Naive thymus-derived CD4-positive, alpha-beta T cell (primary cell): ENCODE measurements at regions not wholly inside any gene's neighbourhood (a gene's known extent, or its start where the extent isn't known, plus 50 kb on each side); places are given as distances from the start of the nearest gene placed in this dataset.

ENCODE experiments used
- ATAC-seq: fragments of 150-1000 bp; cut with Tn5 transposase; 2 replicates; pipeline ENCODE4 v1.10.0; 2021; ENCODE audit warnings: mild to moderate bottlenecking, moderate library complexity
- CTCF ChIA-PET: fragments of 350-600 bp; sonication (Branson Sonifier 250); formaldehyde crosslinking; loops from one replicate; lab custom pipeline; 2021; ENCODE audit warnings: antibody characterized with exemption; lab: Charles Lee
- POLR2A ChIA-PET: fragments of 350-600 bp; sonication (Branson Sonifier 250); formaldehyde crosslinking; loops from one replicate; lab custom pipeline; 2021; ENCODE audit warnings: antibody characterized with exemption, inconsistent platforms; lab: Charles Lee
- DNase-seq, 9 donors: peaks; one replicate each; pipeline versions ENCODE4 v3.0.0 to v3.0.0-alpha.2; 2020 to 2022; ENCODE audit warnings: mixed read lengths in 1 of 9
- H3K27ac ChIP-seq: one replicate; pipeline ENCODE4 v1.7.0; 2013; ENCODE audit warnings: mild to moderate bottlenecking, low read depth, low read length, moderate library complexity
- H3K27me3 ChIP-seq, 2 donors: one replicate each; pipeline ENCODE4 v1.7.0; 2013; ENCODE audit warnings: low read length in 2 of 2, mild to moderate bottlenecking in 2 of 2, moderate library complexity in 2 of 2; ENCODE audit not compliant: control insufficient read depth in 2 of 2, insufficient read depth in 2 of 2
- H3K36me3 ChIP-seq, 3 experiments: 1 replicate in 2 of 3; 2 replicates in 1 of 3; pipeline ENCODE4 v1.7.0; 2013; ENCODE audit warnings: low read length in 3 of 3, mild to moderate bottlenecking in 3 of 3, moderate library complexity in 1 of 3; ENCODE audit not compliant: insufficient read depth in 3 of 3, control insufficient read depth in 2 of 3
- H3K4me1 ChIP-seq, 2 donors: one replicate each; pipeline ENCODE4 v1.7.0; 2013; ENCODE audit warnings: low read length in 2 of 2, mild to moderate bottlenecking in 2 of 2, moderate library complexity in 1 of 2; ENCODE audit not compliant: control insufficient read depth in 2 of 2, insufficient read depth in 2 of 2
- H3K4me3 ChIP-seq: 2 replicates; pipeline ENCODE4 v1.7.0; 2013; ENCODE audit warnings: mild to moderate bottlenecking, low read length
- H3K9me3 ChIP-seq, 3 experiments: 1 replicate in 2 of 3; 2 replicates in 1 of 3; pipeline ENCODE4 v1.7.0; 2013; ENCODE audit warnings: low read length in 3 of 3; ENCODE audit not compliant: control insufficient read depth in 2 of 3
- H3K27ac Mint-ChIP-seq, 9 donors: one replicate each; pipeline ENCODE4 v1.8.0; 2020 to 2022; ENCODE audit warnings: mixed read lengths in 9 of 9, mild to moderate bottlenecking in 8 of 9, moderate library complexity in 5 of 9, inconsistent platforms in 2 of 9
- H3K27me3 Mint-ChIP-seq, 5 donors: one replicate each; pipeline ENCODE4 v1.8.0; 2021 to 2022; ENCODE audit warnings: mixed read lengths in 5 of 5, mild to moderate bottlenecking in 1 of 5
- H3K36me3 Mint-ChIP-seq, 5 donors: one replicate each; pipeline ENCODE4 v1.8.0; 2020 to 2022; ENCODE audit warnings: mixed read lengths in 5 of 5, mild to moderate bottlenecking in 3 of 5, inconsistent platforms in 1 of 5
- H3K4me1 Mint-ChIP-seq, 7 donors: one replicate each; pipeline ENCODE4 v1.8.0; 2020 to 2022; ENCODE audit warnings: mixed read lengths in 7 of 7, mild to moderate bottlenecking in 3 of 7, inconsistent platforms in 1 of 7
- H3K4me3 Mint-ChIP-seq, 10 donors: one replicate each; pipeline ENCODE4 v1.8.0; 2020 to 2022; ENCODE audit warnings: mild to moderate bottlenecking in 10 of 10, mixed read lengths in 10 of 10, moderate library complexity in 6 of 10, inconsistent platforms in 2 of 10
- H3K9me3 Mint-ChIP-seq, 11 donors: one replicate each; pipeline ENCODE4 v1.8.0; 2020 to 2022; ENCODE audit warnings: mixed read lengths in 11 of 11, mild to moderate bottlenecking in 4 of 11, inconsistent platforms in 1 of 11, moderate library complexity in 1 of 11
- intact Hi-C, 2 donors: fragments of 100-400 bp; cut with micrococcal nuclease; formaldehyde crosslinking; loops; one replicate each; pipeline ENCODE4 v1.15.1; 2023

- intact Hi-C loops: no loop called here
- ChIA-PET CTCF (no interaction called here), POLR2A (no interaction called here)
- no peak overlapping the region for H3K4me3 ChIP-seq
- no peak overlapping the region for H3K27ac ChIP-seq
- no peaks in the 10 kb centered on the region for H3K36me3 Mint-ChIP-seq
- no peak overlapping the region for H3K4me3 Mint-ChIP-seq
- peaks cover 0 to 12% (median 0%) of the 10 kb centered on the region in 11 donors for H3K9me3 Mint-ChIP-seq
- H3K4me1 Mint-ChIP-seq: peaks cover 0 to 2% (median 0%) of the 10 kb centered on the region in 7 donors
- no peak overlapping the region for H3K27ac Mint-ChIP-seq
- no peak for DNase-seq
- H3K9me3 ChIP-seq: no peaks in the 10 kb centered on the region
- H3K27me3 ChIP-seq: no peaks in the 10 kb centered on the region
- ATAC-seq: no peak
- H3K27me3 Mint-ChIP-seq: peaks cover 0 to 2% (median 0%) of the 10 kb centered on the region in 5 donors
- H3K36me3 ChIP-seq: no peaks in the 10 kb centered on the region
- no peaks in the 10 kb centered on the region for H3K4me1 ChIP-seq
Observed at GRCh38 chr11:109752212-109752825, 330.3 kb downstream of the C11orf87 start.

- Mint-ChIP-seq H3K4me3 (no peak overlapping the region), H3K27ac (no peak overlapping the region), H3K4me1 (peaks cover 0 to under 1% (median 0%) of the 10 kb centered on the region in 7 donors), H3K9me3 (peaks cover 0 to 13% (median 5%) of the 10 kb centered on the region in 11 donors), H3K27me3 (peaks cover 0 to 5% (median 0%) of the 10 kb centered on the region in 5 donors), H3K36me3 (no peaks in the 10 kb centered on the region)
- Histone ChIP-seq H3K4me1 (no peaks in the 10 kb centered on the region), H3K9me3 (no peaks in the 10 kb centered on the region), H3K36me3 (no peaks in the 10 kb centered on the region), H3K4me3 (no peak overlapping the region), H3K27ac (no peak overlapping the region), H3K27me3 (no peaks in the 10 kb centered on the region)
- DNase-seq: no peak
- intact Hi-C loops: no loop called here
- POLR2A ChIA-PET: no interaction called here
- ATAC-seq: no peak
- CTCF ChIA-PET: no interaction called here
Observed at GRCh38 chr11:109756521-109756920, 334.5 kb downstream of the C11orf87 start.

DNA sequence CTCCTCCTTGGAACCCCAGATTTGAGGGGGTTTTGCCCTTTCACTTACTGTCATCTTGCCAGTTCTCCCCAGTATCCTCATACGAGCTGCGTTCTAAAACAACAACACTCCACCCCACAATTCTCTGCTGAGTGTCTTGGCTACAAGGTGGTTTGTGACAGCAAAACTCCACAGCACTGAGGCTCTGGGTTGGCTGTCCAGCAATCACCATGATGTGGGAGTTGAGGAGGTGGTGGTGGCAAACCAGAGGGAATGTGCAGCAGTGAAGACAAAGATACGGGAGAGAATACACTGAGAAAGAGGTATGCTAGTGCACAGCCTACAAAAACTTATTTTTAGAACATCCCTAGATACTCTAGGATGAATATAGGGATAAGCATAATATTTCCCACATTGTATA lies 335.0 kb downstream of the C11orf87 start:
- H3K4me1 ChIP-seq: no peaks in the 10 kb centered on the region
- no peaks in the 10 kb centered on the region for H3K9me3 ChIP-seq
- H3K4me3 ChIP-seq: no peak overlapping the region
- H3K4me3 Mint-ChIP-seq: no peak overlapping the region
- peaks cover 0 to 5% (median 0%) of the 10 kb centered on the region in 5 donors for H3K27me3 Mint-ChIP-seq
- CTCF ChIA-PET: no interaction called here
- H3K36me3 Mint-ChIP-seq: no peaks in the 10 kb centered on the region
- no peaks in the 10 kb centered on the region for H3K4me1 Mint-ChIP-seq
- no peak overlapping the region for H3K27ac Mint-ChIP-seq
- no peaks in the 10 kb centered on the region for H3K27me3 ChIP-seq
- POLR2A ChIA-PET: no interaction called here
- H3K27ac ChIP-seq: no peak overlapping the region
- H3K36me3 ChIP-seq: no peaks in the 10 kb centered on the region
- intact Hi-C loops: no loop called here
- ATAC-seq: no peak
- peaks cover 0 to 13% (median 5%) of the 10 kb centered on the region in 11 donors for H3K9me3 Mint-ChIP-seq
- DNase-seq: no peak

DNA sequence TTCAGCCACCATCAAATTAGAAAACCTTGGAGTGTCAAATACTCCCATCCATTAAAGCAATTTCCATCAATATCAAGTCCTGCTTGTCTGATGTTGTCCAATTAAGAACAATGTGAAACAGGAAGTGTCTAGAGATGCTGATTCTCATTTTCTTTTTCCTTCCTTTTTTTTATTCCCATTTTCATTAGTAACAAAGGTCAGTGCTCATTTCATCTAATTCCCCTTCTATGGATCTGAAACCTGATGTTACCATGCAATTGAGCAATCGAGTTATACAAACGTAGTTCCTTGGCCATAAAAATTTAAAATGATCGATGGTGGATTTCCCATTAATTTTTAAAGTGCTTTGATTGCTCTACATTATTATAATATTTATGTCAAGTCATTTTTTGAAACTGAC lies 330.6 kb upstream of the ZC3H12C start:
- H3K27me3 ChIP-seq: no peaks in the 10 kb centered on the region
- H3K4me1 ChIP-seq: no peaks in the 10 kb centered on the region
- H3K4me1 Mint-ChIP-seq: no peaks in the 10 kb centered on the region
- no peaks in the 10 kb centered on the region for H3K36me3 Mint-ChIP-seq
- ChIA-PET CTCF (no interaction called here), POLR2A (no interaction called here)
- no peaks in the 10 kb centered on the region for H3K9me3 ChIP-seq
- H3K4me3 ChIP-seq: no peak overlapping the region
- peaks cover 0 to 8% (median 1%) of the 10 kb centered on the region in 5 donors for H3K27me3 Mint-ChIP-seq
- peaks cover 0 to 10% (median 5%) of the 10 kb centered on the region in 11 donors for H3K9me3 Mint-ChIP-seq
- no peak overlapping the region for H3K27ac Mint-ChIP-seq
- no peak overlapping the region for H3K27ac ChIP-seq
- ATAC-seq (no peak), DNase-seq (no peak)
- intact Hi-C loops: no loop called here
- no peaks in the 10 kb centered on the region for H3K36me3 ChIP-seq
- H3K4me3 Mint-ChIP-seq: no peak overlapping the region

DNA sequence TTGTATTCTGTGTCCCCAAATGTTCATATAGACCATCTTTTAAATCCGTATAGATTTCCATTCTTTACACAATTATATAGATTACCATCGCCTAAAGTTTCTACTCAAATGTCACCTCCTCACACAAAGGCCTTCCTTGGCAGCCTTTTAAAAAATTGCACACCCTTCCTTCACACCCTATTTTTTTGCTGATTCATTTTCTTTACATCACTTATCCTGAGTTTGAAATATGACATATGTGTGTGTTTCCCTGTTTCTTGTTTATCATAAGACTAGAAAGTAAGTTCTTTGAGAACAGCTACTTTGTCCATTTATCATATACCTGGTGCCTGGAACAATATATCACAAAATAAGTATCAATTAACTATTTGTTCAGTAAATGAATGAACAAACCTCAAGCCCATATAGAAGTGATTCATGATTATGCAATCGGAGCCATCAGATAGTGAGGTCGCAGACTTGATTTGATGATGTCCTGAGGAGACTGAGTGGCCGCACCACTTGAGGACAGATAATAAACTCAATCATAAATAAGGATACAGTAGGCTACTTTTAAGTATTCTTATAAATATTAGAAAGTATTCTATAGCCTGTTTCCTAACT lies 327.4 kb upstream of the ZC3H12C start:
- ATAC-seq (no peak), DNase-seq (no peak)
- Histone ChIP-seq H3K9me3 (no peaks in the 10 kb centered on the region), H3K36me3 (no peaks in the 10 kb centered on the region), H3K27ac (no peak overlapping the region), H3K4me1 (no peaks in the 10 kb centered on the region), H3K27me3 (no peaks in the 10 kb centered on the region), H3K4me3 (no peak overlapping the region)
- intact Hi-C loops: no loop called here
- Mint-ChIP-seq H3K36me3 (no peaks in the 10 kb centered on the region), H3K27ac (no peak overlapping the region), H3K27me3 (peaks cover 0 to 8% (median 0%) of the 10 kb centered on the region in 5 donors), H3K4me3 (no peak overlapping the region), H3K9me3 (peaks cover 0 to 5% (median 0%) of the 10 kb centered on the region in 11 donors), H3K4me1 (no peaks in the 10 kb centered on the region)
- ChIA-PET CTCF (no interaction called here), POLR2A (no interaction called here)

GRCh38 chr11:109769858-109770257 lies 323.3 kb upstream of the ZC3H12C start:
- CTCF ChIA-PET: no interaction called here
- peaks cover 0 to 2% (median 0%) of the 10 kb centered on the region in 11 donors for H3K9me3 Mint-ChIP-seq
- H3K27ac Mint-ChIP-seq: no peak overlapping the region
- Histone ChIP-seq H3K4me1 (no peaks in the 10 kb centered on the region), H3K9me3 (no peaks in the 10 kb centered on the region), H3K36me3 (no peaks in the 10 kb centered on the region), H3K27me3 (no peaks in the 10 kb centered on the region), H3K4me3 (no peak overlapping the region), H3K27ac (no peak overlapping the region)
- POLR2A ChIA-PET: no interaction called here
- H3K4me1 Mint-ChIP-seq: no peaks in the 10 kb centered on the region
- ATAC-seq (no peak), DNase-seq (no peak)
- intact Hi-C loops: no loop called here
- H3K4me3 Mint-ChIP-seq: no peak overlapping the region
- no peaks in the 10 kb centered on the region for H3K36me3 Mint-ChIP-seq
- peaks cover 0 to 8% (median 0%) of the 10 kb centered on the region in 5 donors for H3K27me3 Mint-ChIP-seq

GRCh38 chr11:109770323-109770722 lies 322.9 kb upstream of the ZC3H12C start:
- H3K27ac ChIP-seq: no peak overlapping the region
- DNase-seq (no peak), ATAC-seq (no peak)
- H3K4me3 ChIP-seq: no peak overlapping the region
- H3K27me3 ChIP-seq: no peaks in the 10 kb centered on the region
- Mint-ChIP-seq H3K36me3 (no peaks in the 10 kb centered on the region), H3K4me3 (no peak overlapping the region), H3K9me3 (peaks cover 0 to 2% (median 0%) of the 10 kb centered on the region in 11 donors), H3K27me3 (peaks cover 0 to 7% (median 0%) of the 10 kb centered on the region in 5 donors), H3K27ac (no peak overlapping the region), H3K4me1 (no peaks in the 10 kb centered on the region)
- ChIA-PET CTCF (no interaction called here), POLR2A (no interaction called here)
- intact Hi-C loops: no loop called here
- no peaks in the 10 kb centered on the region for H3K36me3 ChIP-seq
- no peaks in the 10 kb centered on the region for H3K4me1 ChIP-seq
- H3K9me3 ChIP-seq: no peaks in the 10 kb centered on the region
